Body of pancreas (tissue), 4 donors: ENCODE measurements at regions not wholly inside any gene's neighbourhood (a gene's known extent, or its start where the extent isn't known, plus 50 kb on each side); places are given as distances from the start of the nearest gene placed in this dataset.

Source experiments
- ATAC-seq: fragments of 150-250 bp; one replicate; pipeline ENCODE4 v1.9.1; 2016
- DNase-seq, 4 donors: peaks; one replicate each; pipeline ENCODE4 v3.0.0-alpha.2; 2019
- H3K27ac ChIP-seq, 4 donors: fragments of 200-600 bp; sonication (generic); 1 replicate in 3 of 4; 2 replicates in 1 of 4; pipeline versions ENCODE4 v1.5.1 to v1.6.1; 2016 to 2019; ENCODE audit warnings: mild to moderate bottlenecking in 1 of 4, mixed read lengths in 1 of 4, moderate library complexity in 1 of 4
- H3K27me3 ChIP-seq, 2 donors: fragments of 200-600 bp; sonication (generic); one replicate each; pipeline ENCODE4 v1.6.0; 2016; ENCODE audit warnings: mild to moderate bottlenecking in 1 of 2
- H3K36me3 ChIP-seq, 2 donors: fragments of 200-600 bp; sonication (generic); replicated peaks in 1 of 2; 2 replicates each; pipeline ENCODE4 v1.5.1; 2016; ENCODE audit warnings: low read depth in 2 of 2; ENCODE audit not compliant: insufficient read depth in 1 of 2
- H3K4me1 ChIP-seq: fragments of 200-600 bp; sonication (generic); one replicate; pipeline ENCODE4 v1.6.0; 2016
- H3K4me3 ChIP-seq, 2 donors: fragments of 200-600 bp; sonication (generic); 1 replicate in 1 of 2; 2 replicates in 1 of 2; pipeline ENCODE4 v1.5.1; 2016 to 2019
- H3K9me3 ChIP-seq, 3 donors: fragments of 200-600 bp; sonication (generic); 1 replicate in 2 of 3; 2 replicates in 1 of 3; pipeline ENCODE4 v1.5.1; 2016
- POLR2A ChIP-seq, 3 donors: fragments of 450-650 bp; IDR thresholded peaks; one replicate each; pipeline ENCODE4 v1.6.1; 2016; ENCODE audit warnings: antibody characterized with exemption in 3 of 3, mild to moderate bottlenecking in 2 of 3
- WGBS, 2 donors: methylation state at CpG; one replicate each; pipeline ENCODE4 v1.1.5; 2017; 5-methylcytosine and 5-hydroxymethylcytosine counted together
- intact Hi-C: fragments of 100-400 bp; cut with DNase I; formaldehyde crosslinking; loops from one replicate; pipeline ENCODE4 v1.15.1; 2023
- TF ChIP-seq, protein P1 (sequence below), 7 experiments: fragments of 450-650 bp in 4 of 7; fragments of 200-600 bp in 3 of 7; sonication (generic) in 3 of 7; IDR thresholded peaks; one replicate each; pipeline ENCODE4 v1.5.1; 2016 to 2019; ENCODE audit warnings: antibody characterized with exemption in 7 of 7

DNA sequence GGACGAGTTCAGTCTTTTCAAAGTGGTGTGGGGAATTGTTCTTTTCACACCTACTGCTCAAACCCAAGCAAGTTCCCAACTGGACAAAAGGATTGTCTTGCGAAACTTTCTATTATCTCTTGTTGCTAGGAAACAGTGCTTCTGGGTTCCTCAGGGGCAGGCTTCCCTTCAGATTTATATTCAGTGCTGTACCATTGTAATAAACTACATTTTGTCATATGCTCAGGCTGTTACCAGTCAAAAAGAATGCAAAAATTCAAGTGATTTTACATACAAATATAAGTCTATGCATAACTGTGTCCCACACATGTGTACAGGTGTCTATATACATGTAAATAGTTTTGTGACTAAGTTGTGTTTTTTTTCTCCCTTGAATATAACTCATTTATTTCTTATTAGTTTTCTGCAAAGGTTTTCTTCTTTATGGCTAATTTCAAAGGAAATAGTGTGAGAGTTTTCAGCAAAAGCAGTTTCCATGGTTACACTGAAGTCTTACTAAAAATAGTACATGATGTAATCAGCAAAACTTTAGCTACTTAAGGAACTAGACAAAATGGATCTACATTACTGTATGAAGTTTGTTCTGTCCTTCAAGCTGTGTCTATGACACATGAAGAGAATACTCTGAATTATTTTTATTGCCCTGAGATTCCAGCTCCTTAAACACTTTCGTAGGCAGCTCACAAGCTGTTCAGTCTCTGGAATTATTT lies 430.2 kb upstream of the TMPO start:
- 32 to 37% methylated on average over 3 of the region's 3 CpGs for WGBS, 2 donors
- no peaks in the 10 kb centered on the region for H3K9me3 ChIP-seq
- intact Hi-C loops: no loop called here
- no peaks in the 10 kb centered on the region for H3K4me1 ChIP-seq
- H3K36me3 ChIP-seq: no peaks in the 10 kb centered on the region
- H3K4me3 ChIP-seq: no peak overlapping the region
- no peak for TF ChIP-seq POLR2A (IDR thresholded peaks at IDR 0.05)
- TF ChIP-seq, protein P1, sequence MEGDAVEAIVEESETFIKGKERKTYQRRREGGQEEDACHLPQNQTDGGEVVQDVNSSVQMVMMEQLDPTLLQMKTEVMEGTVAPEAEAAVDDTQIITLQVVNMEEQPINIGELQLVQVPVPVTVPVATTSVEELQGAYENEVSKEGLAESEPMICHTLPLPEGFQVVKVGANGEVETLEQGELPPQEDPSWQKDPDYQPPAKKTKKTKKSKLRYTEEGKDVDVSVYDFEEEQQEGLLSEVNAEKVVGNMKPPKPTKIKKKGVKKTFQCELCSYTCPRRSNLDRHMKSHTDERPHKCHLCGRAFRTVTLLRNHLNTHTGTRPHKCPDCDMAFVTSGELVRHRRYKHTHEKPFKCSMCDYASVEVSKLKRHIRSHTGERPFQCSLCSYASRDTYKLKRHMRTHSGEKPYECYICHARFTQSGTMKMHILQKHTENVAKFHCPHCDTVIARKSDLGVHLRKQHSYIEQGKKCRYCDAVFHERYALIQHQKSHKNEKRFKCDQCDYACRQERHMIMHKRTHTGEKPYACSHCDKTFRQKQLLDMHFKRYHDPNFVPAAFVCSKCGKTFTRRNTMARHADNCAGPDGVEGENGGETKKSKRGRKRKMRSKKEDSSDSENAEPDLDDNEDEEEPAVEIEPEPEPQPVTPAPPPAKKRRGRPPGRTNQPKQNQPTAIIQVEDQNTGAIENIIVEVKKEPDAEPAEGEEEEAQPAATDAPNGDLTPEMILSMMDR (IDR thresholded peaks at IDR 0.05): no peak
- H3K27ac ChIP-seq: no peak overlapping the region
- ATAC-seq (no peak), DNase-seq (no peak)
- no peaks in the 10 kb centered on the region for H3K27me3 ChIP-seq

DNA sequence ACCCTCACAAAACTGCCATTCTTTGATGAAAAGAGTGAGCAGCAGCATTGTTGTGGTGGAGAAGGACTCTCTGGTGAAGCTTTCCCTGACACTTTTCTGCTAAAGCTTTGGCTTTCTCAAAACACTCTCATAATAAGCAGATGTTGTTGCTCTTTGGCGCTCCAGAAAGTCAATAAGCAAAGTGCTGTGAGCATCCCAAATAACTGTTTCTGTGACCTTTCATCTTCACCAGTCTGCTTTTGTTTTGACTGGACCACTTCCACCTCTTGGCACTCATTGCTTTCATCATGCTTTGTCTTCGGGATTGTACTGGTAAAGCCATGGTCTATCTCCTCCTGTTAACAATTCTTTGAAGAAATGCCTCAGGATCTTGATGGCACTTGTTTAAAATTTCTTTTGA lies 424.7 kb upstream of the TMPO start:
- TF ChIP-seq, protein P1 (IDR thresholded peaks at IDR 0.05): no peak
- no peak for TF ChIP-seq POLR2A (IDR thresholded peaks at IDR 0.05)
- no peaks in the 10 kb centered on the region for H3K27me3 ChIP-seq
- no peak overlapping the region for H3K4me3 ChIP-seq
- no peaks in the 10 kb centered on the region for H3K9me3 ChIP-seq
- no peaks in the 10 kb centered on the region for H3K36me3 ChIP-seq
- intact Hi-C loops: no loop called here
- H3K27ac ChIP-seq: no peak overlapping the region
- DNase-seq (no peak), ATAC-seq (no peak)
- 27 to 44% methylated on average over 2 of the region's 2 CpGs for WGBS, 2 donors
- no peaks in the 10 kb centered on the region for H3K4me1 ChIP-seq

DNA sequence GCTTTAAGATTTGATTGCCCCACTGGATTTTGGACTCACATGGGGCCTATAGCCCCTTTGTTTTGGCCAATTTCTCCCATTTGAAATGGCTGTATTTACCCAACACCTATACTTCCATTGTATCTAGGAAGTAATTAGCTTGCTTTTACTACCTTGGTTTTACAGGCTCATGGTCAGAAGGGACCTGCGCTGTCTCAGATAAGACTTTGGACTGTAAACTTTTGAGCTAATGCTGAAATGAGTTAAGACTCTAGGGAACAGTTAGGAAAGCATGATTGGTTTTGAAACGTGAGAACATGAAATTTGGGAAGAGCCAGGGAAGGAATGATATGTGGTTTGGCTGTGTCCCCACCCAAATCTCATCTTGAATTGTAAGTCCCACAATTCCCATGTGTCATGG lies 419.0 kb upstream of the TMPO start:
- no peaks in the 10 kb centered on the region for H3K4me1 ChIP-seq
- H3K36me3 ChIP-seq: no peaks in the 10 kb centered on the region
- no peak overlapping the region for H3K4me3 ChIP-seq
- DNase-seq (no peak), ATAC-seq (no peak)
- intact Hi-C loops: no loop called here
- 75 to 85% methylated on average over 2 of the region's 2 CpGs for WGBS, 2 donors
- H3K27ac ChIP-seq: no peak overlapping the region
- no peaks in the 10 kb centered on the region for H3K9me3 ChIP-seq
- TF ChIP-seq, protein P1 (IDR thresholded peaks at IDR 0.05): no peak
- TF ChIP-seq POLR2A (IDR thresholded peaks at IDR 0.05): no peak
- H3K27me3 ChIP-seq: no peaks in the 10 kb centered on the region

DNA sequence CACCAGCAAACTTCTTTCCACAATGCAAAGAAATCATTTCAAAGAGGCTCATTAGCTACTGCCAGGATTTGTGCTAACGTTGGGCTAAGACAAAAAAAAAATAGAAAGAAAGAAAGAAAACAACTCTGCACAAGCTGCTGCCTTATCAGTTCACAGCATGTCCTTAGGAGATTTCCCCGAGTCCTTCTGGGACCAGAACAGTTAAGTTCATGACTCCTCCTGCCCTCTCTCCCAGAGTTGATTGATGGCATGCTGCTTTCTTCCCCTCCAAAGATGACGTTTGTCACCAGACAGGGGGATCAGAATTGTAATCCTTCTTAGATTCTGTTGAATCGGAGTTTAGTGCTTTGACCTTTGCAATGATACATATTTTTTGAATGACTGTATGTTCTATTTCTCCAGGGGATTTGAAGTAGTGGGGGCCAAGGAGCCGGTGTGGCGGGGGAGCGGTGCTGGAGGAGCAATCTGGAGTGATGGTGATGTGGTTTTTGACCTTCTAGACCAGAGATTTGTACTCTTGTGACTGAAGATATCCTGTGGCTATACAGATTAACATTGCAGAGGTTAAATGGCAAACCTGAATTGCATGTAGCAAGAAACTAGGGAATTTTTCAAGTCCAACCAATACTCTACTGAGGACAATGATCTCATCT lies 409.2 kb upstream of the TMPO start:
- no peak for TF ChIP-seq POLR2A (IDR thresholded peaks at IDR 0.05)
- TF ChIP-seq, protein P1 (IDR thresholded peaks at IDR 0.05): no peak
- Histone ChIP-seq H3K36me3 (no peaks in the 10 kb centered on the region), H3K27ac (no peak overlapping the region), H3K9me3 (no peaks in the 10 kb centered on the region), H3K4me1 (no peaks in the 10 kb centered on the region), H3K4me3 (no peak overlapping the region), H3K27me3 (no peaks in the 10 kb centered on the region)
- intact Hi-C loops: no loop called here
- ATAC-seq (no peak), DNase-seq (no peak)
- WGBS, 2 donors: 49% methylated on average over 7 of the region's 7 CpGs

DNA sequence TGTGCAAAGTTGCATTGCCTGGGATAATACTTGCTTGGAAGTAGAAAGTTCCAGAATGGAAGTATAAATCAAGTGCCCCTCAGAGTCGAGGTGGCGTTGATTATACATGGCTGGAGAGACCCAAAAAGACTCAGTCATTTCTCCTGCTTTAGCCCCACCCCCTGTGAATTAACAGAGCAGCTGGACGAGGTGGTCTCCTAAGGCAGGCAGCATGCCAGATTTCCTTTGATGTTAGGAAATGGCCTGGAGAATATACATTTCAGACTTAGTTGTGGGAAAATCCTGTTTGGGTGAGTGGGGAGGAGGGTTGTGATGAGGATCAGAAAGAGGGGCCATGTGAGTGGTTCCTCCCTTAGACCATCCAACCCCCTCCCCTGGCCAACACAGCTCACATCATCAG lies 406.1 kb upstream of the TMPO start:
- H3K36me3 ChIP-seq: no peaks in the 10 kb centered on the region
- DNase-seq: no peak
- H3K4me3 ChIP-seq: no peak overlapping the region
- WGBS, 2 donors: 62 to 75% methylated on average over 3 of the region's 3 CpGs
- TF ChIP-seq, protein P1 (IDR thresholded peaks at IDR 0.05): no peak
- TF ChIP-seq POLR2A (IDR thresholded peaks at IDR 0.05): no peak
- no peaks in the 10 kb centered on the region for H3K9me3 ChIP-seq
- no peak overlapping the region for H3K27ac ChIP-seq
- intact Hi-C loops: no loop called here
- no peaks in the 10 kb centered on the region for H3K4me1 ChIP-seq
- H3K27me3 ChIP-seq: no peaks in the 10 kb centered on the region
- ATAC-seq: no peak
